IMR-90 (cell line): ENCODE measurements at regions not wholly inside any gene's neighbourhood (a gene's known extent, or its start where the extent isn't known, plus 50 kb on each side); places are given as distances from the start of the nearest gene placed in this dataset.

Experiments used
- ATAC-seq: fragments of 200-7000 bp; cut with Tn5 transposase; 2 replicates; pipeline ENCODE4 v1.9.1; 2020; ENCODE audit warnings: low read depth, mild to moderate bottlenecking, moderate library complexity
- BruUV-seq: library from RNA; stranded (reverse); fragments of 400-500 nt; replicated peaks from 2 replicates; lab custom pipeline; 2021; lab: Mats Ljungman, UMichigan
- CTCF ChIA-PET: fragments of 300-600 bp; formaldehyde crosslinking; extraction: SDS; loops from one replicate; lab custom pipeline; 2021; ENCODE audit warnings: antibody characterized with exemption; lab: Yijun Ruan, JAX
- POLR2A ChIA-PET: fragments of 300-600 bp; sonication (Branson Sonifier 250); formaldehyde crosslinking; loops from one replicate; lab custom pipeline; 2022; ENCODE audit warnings: antibody characterized with exemption; ENCODE audit not compliant: unreplicated experiment; lab: Charles Lee
- DNase-seq: peaks from one replicate; pipeline ENCODE4 v3.0.0; 2013
- H2AFZ ChIP-seq: replicated peaks from 2 replicates; pipeline ENCODE3; 2013; ENCODE audit warnings: low read length, mild to moderate bottlenecking; ENCODE audit not compliant: poor library complexity
- H2AK5ac ChIP-seq: 2 replicates; pipeline ENCODE4 v1.6.1; 2013; ENCODE audit warnings: low read depth, low read length, inconsistent platforms
- H2AK9ac ChIP-seq: replicated peaks from 2 replicates; pipeline ENCODE3; 2013; ENCODE audit warnings: mild to moderate bottlenecking, low read depth, low read length, moderate library complexity; ENCODE audit not compliant: poor library complexity
- H2BK120ac ChIP-seq: 2 replicates; pipeline ENCODE4 v1.6.1; 2013; ENCODE audit warnings: low read depth, low read length, inconsistent platforms
- H2BK15ac ChIP-seq: 3 replicates; pipeline ENCODE4 v1.6.1; 2013; ENCODE audit warnings: low read depth, low read length, inconsistent platforms
- H2BK20ac ChIP-seq: 2 replicates; pipeline ENCODE4 v1.6.1; 2013; ENCODE audit warnings: low read depth, mild to moderate bottlenecking, inconsistent platforms, low read length, moderate library complexity
- H2BK5ac ChIP-seq: 2 replicates; pipeline ENCODE4 v1.6.1; 2013; ENCODE audit warnings: mild to moderate bottlenecking, low read depth, low read length, inconsistent platforms; ENCODE audit not compliant: poor library complexity, severe bottlenecking
- H3K14ac ChIP-seq: replicated peaks from 2 replicates; pipeline ENCODE4 v1.6.1; 2013; ENCODE audit warnings: low read depth, low read length, inconsistent platforms
- H3K18ac ChIP-seq: 2 replicates; pipeline ENCODE4 v1.6.1; 2013; ENCODE audit warnings: low read depth, low read length, control low read depth
- H3K23ac ChIP-seq: 2 replicates; pipeline ENCODE4 v1.6.1; 2013; ENCODE audit warnings: low read depth, low read length, inconsistent platforms
- H3K27ac ChIP-seq: 2 replicates; pipeline ENCODE4 v1.5.1; 2013; ENCODE audit warnings: mild to moderate bottlenecking, control low read depth, low read length; ENCODE audit not compliant: insufficient read depth
- H3K27me3 ChIP-seq: 2 replicates; pipeline ENCODE4 v1.6.1; 2013; ENCODE audit warnings: low read length; ENCODE audit not compliant: control insufficient read depth, insufficient read depth
- H3K36me3 ChIP-seq: 2 replicates; pipeline ENCODE4 v1.6.1; 2013; ENCODE audit warnings: low read length, mixed read lengths; ENCODE audit not compliant: control insufficient read depth, insufficient read depth
- H3K4ac ChIP-seq: 2 replicates; pipeline ENCODE4 v1.6.1; 2013; ENCODE audit warnings: low read depth, low read length, inconsistent platforms
- H3K4me1 ChIP-seq: 2 replicates; pipeline ENCODE4 v1.6.1; 2013; ENCODE audit warnings: low read length, mixed read lengths; ENCODE audit not compliant: control insufficient read depth, insufficient read depth
- H3K4me2 ChIP-seq: 2 replicates; pipeline ENCODE4 v1.6.1; 2013; ENCODE audit warnings: low read depth, mild to moderate bottlenecking, control low read depth, low read length, moderate library complexity
- H3K4me3 ChIP-seq: 2 replicates; pipeline ENCODE4 v1.5.1; 2013; ENCODE audit warnings: low read depth, mild to moderate bottlenecking, control low read depth, low read length, moderate library complexity; ENCODE audit not compliant: insufficient read depth
- H3K56ac ChIP-seq: 2 replicates; pipeline ENCODE4 v1.6.1; 2013; ENCODE audit warnings: low read length, inconsistent platforms; ENCODE audit not compliant: insufficient read depth; ENCODE audit errors: extremely low read depth
- H3K79me1 ChIP-seq, 2 experiments: 2 replicates each; pipeline ENCODE4 v1.6.1; 2013; ENCODE audit warnings: low read length in 2 of 2, inconsistent platforms in 1 of 2, low read depth in 1 of 2
- H3K9ac ChIP-seq: 2 replicates; pipeline ENCODE4 v1.6.1; 2013; ENCODE audit warnings: low read depth, low read length, control low read depth
- H3K9me1 ChIP-seq: 2 replicates; pipeline ENCODE4 v1.6.1; 2013; ENCODE audit warnings: low read length, inconsistent platforms; ENCODE audit not compliant: insufficient read depth
- H3K9me3 ChIP-seq: 2 replicates; pipeline ENCODE4 v1.6.1; 2013; ENCODE audit warnings: low read length; ENCODE audit not compliant: control insufficient read depth, insufficient read depth
- H4K20me1 ChIP-seq: 2 replicates; pipeline ENCODE4 v1.6.1; 2013; ENCODE audit warnings: low read length, inconsistent platforms; ENCODE audit not compliant: insufficient read depth
- H4K5ac ChIP-seq: 2 replicates; pipeline ENCODE4 v1.6.1; 2013; ENCODE audit warnings: mild to moderate bottlenecking, low read depth, low read length, control low read depth
- H4K8ac ChIP-seq, 2 experiments: 2 replicates each; pipeline ENCODE4 v1.6.1; 2013; ENCODE audit warnings: low read depth in 2 of 2, low read length in 2 of 2, control low read depth in 1 of 2, inconsistent platforms in 1 of 2
- H4K91ac ChIP-seq: 2 replicates; pipeline ENCODE4 v1.6.1; 2013; ENCODE audit warnings: low read depth, low read length, inconsistent platforms; ENCODE audit not compliant: insufficient read depth
- CHD1 ChIP-seq: IDR thresholded peaks from 2 replicates; pipeline ENCODE4 v1.6.1; 2012; ENCODE audit warnings: low read depth, low read length, improper control_type of control experiment
- FOS ChIP-seq: fragments of 150-350 bp; IDR thresholded peaks from 2 replicates; pipeline ENCODE4 v1.6.1; 2016; ENCODE audit warnings: low read depth, low read length
- MAFK ChIP-seq: IDR thresholded peaks from 2 replicates; pipeline ENCODE4 v1.6.1; 2012; ENCODE audit warnings: low read depth, low read length, improper control_type of control experiment
- NFE2L2 ChIP-seq: fragments of 150-350 bp; IDR thresholded peaks from 2 replicates; pipeline ENCODE4 v1.6.1; 2016; ENCODE audit warnings: low read depth, mild to moderate bottlenecking, low read length
- POLR2A ChIP-seq: IDR thresholded peaks from 2 replicates; pipeline ENCODE4 v1.6.1; 2012; ENCODE audit warnings: mild to moderate bottlenecking, low read depth, low read length
- RFX5 ChIP-seq: IDR thresholded peaks from 2 replicates; pipeline ENCODE4 v1.8.0; 2012; ENCODE audit warnings: low read depth, mild to moderate bottlenecking, low read length, moderate library complexity
- SMC3 ChIP-seq: fragments of 150-350 bp; IDR thresholded peaks from 2 replicates; pipeline ENCODE4 v1.6.1; 2016; ENCODE audit warnings: low read depth, mild to moderate bottlenecking, antibody characterized with exemption, low read length, moderate library complexity
- dilution Hi-C: fragments of 300-500 bp; cut with HindIII; formaldehyde crosslinking; loops from one replicate; pipeline ENCODE4 v1.14.3; 2018; ENCODE audit warnings: low sequenced_read_pairs; ENCODE audit not compliant: unreplicated experiment
- in situ Hi-C: fragments of 300-500 bp; cut with MboI; formaldehyde crosslinking; loops from 3 replicates; pipeline ENCODE4 v1.14.3; 2019; ENCODE audit warnings: low sequenced_read_pairs, inconsistent platforms, mixed read lengths
- intact Hi-C: fragments of 100-400 bp; cut with micrococcal nuclease; formaldehyde crosslinking; loops from 2 replicates; pipeline ENCODE4 v1.10.0; 2022
- TF ChIP-seq, protein P1 (sequence below): fragments of 150-350 bp; IDR thresholded peaks from 2 replicates; pipeline ENCODE4 v1.6.1; 2017; ENCODE audit warnings: mild to moderate bottlenecking, antibody characterized with exemption, low read length, low read depth
- TF ChIP-seq, protein P2 (sequence below): fragments of 150-350 bp; IDR thresholded peaks from 2 replicates; pipeline ENCODE4 v1.6.1; 2016; ENCODE audit warnings: low read depth, mild to moderate bottlenecking, low read length, moderate library complexity, borderline replicate concordance

DNA sequence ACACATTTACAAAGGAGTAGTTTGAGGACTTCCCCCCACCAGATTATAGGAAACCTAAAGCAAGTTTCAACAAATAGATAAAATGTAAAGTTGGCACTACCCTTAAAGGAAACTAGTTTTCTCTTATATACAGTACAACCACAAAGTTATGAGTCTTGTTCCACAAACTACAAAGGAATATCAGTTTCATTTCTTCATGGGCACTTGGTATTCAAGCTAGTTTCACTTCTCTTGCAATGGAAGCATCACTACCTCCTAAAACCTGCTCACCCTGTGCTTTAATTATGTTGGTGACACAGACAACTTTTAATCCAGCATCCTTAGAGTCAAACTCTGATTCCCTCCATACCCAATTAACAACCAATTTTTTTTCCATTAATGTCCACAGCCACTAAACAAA is 707.0 kb downstream of the ROBO2 start:
- H3K27me3 ChIP-seq = no peaks in the 10 kb centered on the region
- H3K4me3 ChIP-seq = no peak overlapping the region
- no peaks in the 10 kb centered on the region for H3K9me3 ChIP-seq
- intact Hi-C loops (no loop called here), dilution Hi-C loops (no loop called here), in situ Hi-C loops (no loop called here)
- H4K8ac ChIP-seq = no peak overlapping the region
- ATAC-seq (no peak), DNase-seq (no peak)
- no peak overlapping the region for H2AK9ac ChIP-seq
- no peak overlapping the region for H2BK15ac ChIP-seq
- no peak overlapping the region for H3K23ac ChIP-seq
- no peak overlapping the region for H2BK120ac ChIP-seq
- POLR2A ChIA-PET = no interaction called here
- no peak overlapping the region for H2BK20ac ChIP-seq
- BruUV-seq = no TSS peak
- no peak overlapping the region for H3K9ac ChIP-seq
- H3K18ac ChIP-seq = no peak overlapping the region
- no peak overlapping the region for H4K5ac ChIP-seq
- H4K20me1 ChIP-seq = no peaks in the 10 kb centered on the region
- H3K4me2 ChIP-seq = no peak overlapping the region
- no peaks in the 10 kb centered on the region for H3K79me1 ChIP-seq
- no peaks in the 10 kb centered on the region for H3K4me1 ChIP-seq
- no peak overlapping the region for H2AK5ac ChIP-seq
- H3K4ac ChIP-seq = no peak overlapping the region
- no peaks in the 10 kb centered on the region for H3K9me1 ChIP-seq
- TF ChIP-seq CHD1 (no peak), FOS (no peak), RFX5 (no peak), POLR2A (no peak), MAFK (no peak), NFE2L2 (no peak), SMC3 (no peak)
- TF ChIP-seq, protein P1, sequence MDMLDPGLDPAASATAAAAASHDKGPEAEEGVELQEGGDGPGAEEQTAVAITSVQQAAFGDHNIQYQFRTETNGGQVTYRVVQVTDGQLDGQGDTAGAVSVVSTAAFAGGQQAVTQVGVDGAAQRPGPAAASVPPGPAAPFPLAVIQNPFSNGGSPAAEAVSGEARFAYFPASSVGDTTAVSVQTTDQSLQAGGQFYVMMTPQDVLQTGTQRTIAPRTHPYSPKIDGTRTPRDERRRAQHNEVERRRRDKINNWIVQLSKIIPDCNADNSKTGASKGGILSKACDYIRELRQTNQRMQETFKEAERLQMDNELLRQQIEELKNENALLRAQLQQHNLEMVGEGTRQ = no peak
- TF ChIP-seq, protein P2, sequence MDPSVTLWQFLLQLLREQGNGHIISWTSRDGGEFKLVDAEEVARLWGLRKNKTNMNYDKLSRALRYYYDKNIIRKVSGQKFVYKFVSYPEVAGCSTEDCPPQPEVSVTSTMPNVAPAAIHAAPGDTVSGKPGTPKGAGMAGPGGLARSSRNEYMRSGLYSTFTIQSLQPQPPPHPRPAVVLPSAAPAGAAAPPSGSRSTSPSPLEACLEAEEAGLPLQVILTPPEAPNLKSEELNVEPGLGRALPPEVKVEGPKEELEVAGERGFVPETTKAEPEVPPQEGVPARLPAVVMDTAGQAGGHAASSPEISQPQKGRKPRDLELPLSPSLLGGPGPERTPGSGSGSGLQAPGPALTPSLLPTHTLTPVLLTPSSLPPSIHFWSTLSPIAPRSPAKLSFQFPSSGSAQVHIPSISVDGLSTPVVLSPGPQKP = no peak
- H2BK5ac ChIP-seq = no peak overlapping the region
- H3K27ac ChIP-seq = no peak overlapping the region
- H2AFZ ChIP-seq = no peak overlapping the region
- H3K14ac ChIP-seq = no peak overlapping the region
- CTCF ChIA-PET = no interaction called here
- no peak overlapping the region for H3K56ac ChIP-seq
- no peak overlapping the region for H4K91ac ChIP-seq
- no peaks in the 10 kb centered on the region for H3K36me3 ChIP-seq
